LoVo (cell line): ENCODE measurements at regions not wholly inside any gene's neighbourhood (a gene's known extent, or its start where the extent isn't known, plus 50 kb on each side); places are given as distances from the start of the nearest gene placed in this dataset.
"Not testable (repeated sequence)": the region's sequence is repeated elsewhere in the genome, so short reads cannot be mapped to it uniquely, and the experiment has no call there.

Source experiments
- DNase-seq: peaks from one replicate; pipeline ENCODE4 v3.0.0-alpha.2; 2016; ENCODE audit warnings: low spot score

- DNase-seq, result no peak
These were observed 131.0 kb downstream of the SMIM20 start for GRCh38 chr4:26044983-26045382.

- no peak for DNase-seq
These were observed 133.8 kb downstream of the SMIM20 start for GRCh38 chr4:26047795-26048194.

- no peak for DNase-seq
These were observed 134.4 kb downstream of the SMIM20 start for GRCh38 chr4:26048378-26048882.

- no peak for DNase-seq
These were observed 134.9 kb downstream of the SMIM20 start for GRCh38 chr4:26048950-26049349.

- DNase-seq, result no peak
These were observed 135.4 kb downstream of the SMIM20 start for GRCh38 chr4:26049447-26049846.

- DNase-seq, result no peak
These were observed 136.2 kb downstream of the SMIM20 start for GRCh38 chr4:26050212-26050643.

GRCh38 chr4:26050671-26051070 lies 136.7 kb downstream of the SMIM20 start:
- no peak for DNase-seq

GRCh38 chr4:26051240-26051639 lies 137.2 kb downstream of the SMIM20 start:
- DNase-seq, result no peak

- no peak for DNase-seq
These were observed 138.9 kb downstream of the SMIM20 start for GRCh38 chr4:26052663-26053541.

GRCh38 chr4:26053761-26054160 lies 139.7 kb downstream of the SMIM20 start:
- no peak for DNase-seq

- DNase-seq, result no peak
These were observed 141.8 kb downstream of the SMIM20 start for GRCh38 chr4:26055855-26056254.

GRCh38 chr4:26056406-26056805 lies 142.4 kb downstream of the SMIM20 start:
- no peak for DNase-seq

GRCh38 chr4:26057839-26058238 lies 143.8 kb downstream of the SMIM20 start:
- not testable (repeated sequence) for DNase-seq

- no peak for DNase-seq
These were observed 144.5 kb downstream of the SMIM20 start for GRCh38 chr4:26058537-26058936.

GRCh38 chr4:26059391-26060154 lies 145.6 kb downstream of the SMIM20 start:
- no peak for DNase-seq

GRCh38 chr4:26060286-26060685 lies 146.3 kb downstream of the SMIM20 start:
- no peak for DNase-seq

GRCh38 chr4:26061248-26061986 lies 147.4 kb downstream of the SMIM20 start:
- peak; percentile 39 for DNase-seq

GRCh38 chr4:26062215-26062614 lies 148.2 kb downstream of the SMIM20 start:
- DNase-seq, result no peak

GRCh38 chr4:26064009-26064408 lies 150.0 kb downstream of the SMIM20 start:
- DNase-seq, result not testable (repeated sequence)

GRCh38 chr4:26065833-26066232 lies 151.8 kb downstream of the SMIM20 start:
- DNase-seq, result no peak

- no peak for DNase-seq
These were observed 153.0 kb downstream of the SMIM20 start for GRCh38 chr4:26067035-26067434.

GRCh38 chr4:26069218-26069617 lies 155.2 kb downstream of the SMIM20 start:
- no peak for DNase-seq
